ENCODE measurements at regions not wholly inside any gene's neighbourhood (a gene's known extent, or its start where the extent isn't known, plus 50 kb on each side); places are given as distances from the start of the nearest gene placed in this dataset.

- TF ChIP-seq CTCF (IDR thresholded peaks at IDR 0.05; ENCODE audit: low read depth, low read length, poor library complexity, severe bottlenecking) (no peak), EZH2phosphoT487 (IDR thresholded peaks at IDR 0.05; ENCODE audit: borderline replicate concordance, low read length) (no peak)
Observed at GRCh38 chr15:39357480-39358268, 223.2 kb upstream of the THBS1 start.
